Sigmoid colon (tissue), 4 donors: ENCODE measurements at regions not wholly inside any gene's neighbourhood (a gene's known extent, or its start where the extent isn't known, plus 50 kb on each side); places are given as distances from the start of the nearest gene placed in this dataset.

Experiments used
- POLR2A ChIP-seq, 2 donors: fragments of 450-650 bp; IDR thresholded peaks; one replicate each; pipeline ENCODE4 v1.6.1; 2016; ENCODE audit warnings: antibody characterized with exemption in 2 of 2, mild to moderate bottlenecking in 2 of 2, moderate library complexity in 2 of 2
- POLR2AphosphoS5 ChIP-seq, 4 donors: sonication (generic); formaldehyde crosslinking; IDR thresholded peaks; one replicate each; pipeline ENCODE4 v1.6.1; 2017; ENCODE audit warnings: antibody characterized with exemption in 4 of 4
- TF ChIP-seq, protein P1 (sequence below), 4 experiments: fragments of 450-650 bp in 3 of 4; fragments of 200-600 bp in 1 of 4; IDR thresholded peaks; one replicate each; pipeline ENCODE4 v1.5.1; 2016 to 2019; ENCODE audit warnings: antibody characterized with exemption in 4 of 4, mild to moderate bottlenecking in 3 of 4, moderate library complexity in 2 of 4

- TF ChIP-seq, protein P1, sequence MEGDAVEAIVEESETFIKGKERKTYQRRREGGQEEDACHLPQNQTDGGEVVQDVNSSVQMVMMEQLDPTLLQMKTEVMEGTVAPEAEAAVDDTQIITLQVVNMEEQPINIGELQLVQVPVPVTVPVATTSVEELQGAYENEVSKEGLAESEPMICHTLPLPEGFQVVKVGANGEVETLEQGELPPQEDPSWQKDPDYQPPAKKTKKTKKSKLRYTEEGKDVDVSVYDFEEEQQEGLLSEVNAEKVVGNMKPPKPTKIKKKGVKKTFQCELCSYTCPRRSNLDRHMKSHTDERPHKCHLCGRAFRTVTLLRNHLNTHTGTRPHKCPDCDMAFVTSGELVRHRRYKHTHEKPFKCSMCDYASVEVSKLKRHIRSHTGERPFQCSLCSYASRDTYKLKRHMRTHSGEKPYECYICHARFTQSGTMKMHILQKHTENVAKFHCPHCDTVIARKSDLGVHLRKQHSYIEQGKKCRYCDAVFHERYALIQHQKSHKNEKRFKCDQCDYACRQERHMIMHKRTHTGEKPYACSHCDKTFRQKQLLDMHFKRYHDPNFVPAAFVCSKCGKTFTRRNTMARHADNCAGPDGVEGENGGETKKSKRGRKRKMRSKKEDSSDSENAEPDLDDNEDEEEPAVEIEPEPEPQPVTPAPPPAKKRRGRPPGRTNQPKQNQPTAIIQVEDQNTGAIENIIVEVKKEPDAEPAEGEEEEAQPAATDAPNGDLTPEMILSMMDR (IDR thresholded peaks at IDR 0.05): no peak
- TF ChIP-seq POLR2AphosphoS5 (IDR thresholded peaks at IDR 0.05) (no peak), POLR2A (IDR thresholded peaks at IDR 0.05) (no peak)
Measured at GRCh38 chr21:14688412-14688811, 142.3 kb upstream of the SAMSN1 start.
